IPS-20b (cell line): ENCODE measurements at regions not wholly inside any gene's neighbourhood (a gene's known extent, or its start where the extent isn't known, plus 50 kb on each side); places are given as distances from the start of the nearest gene placed in this dataset.

Source experiments
- H3K27ac ChIP-seq: one replicate; pipeline ENCODE4 v1.5.1; 2013; ENCODE audit warnings: low read length
- H3K27me3 ChIP-seq: 2 replicates; pipeline ENCODE4 v1.6.1; 2013; ENCODE audit warnings: mild to moderate bottlenecking, low read length, inconsistent platforms; ENCODE audit not compliant: insufficient read depth
- H3K36me3 ChIP-seq: 2 replicates; pipeline ENCODE4 v1.6.1; 2013; ENCODE audit warnings: low read depth, mild to moderate bottlenecking, inconsistent platforms, low read length, moderate library complexity; ENCODE audit not compliant: insufficient read depth
- H3K4me1 ChIP-seq: 2 replicates; pipeline ENCODE4 v1.6.1; 2013; ENCODE audit warnings: mild to moderate bottlenecking, control low read depth, inconsistent platforms, low read length, moderate library complexity; ENCODE audit not compliant: insufficient read depth
- H3K4me3 ChIP-seq: 2 replicates; pipeline ENCODE4 v1.5.1; 2013; ENCODE audit warnings: mild to moderate bottlenecking, low read length, inconsistent platforms
- H3K9ac ChIP-seq: 2 replicates; pipeline ENCODE4 v1.6.1; 2013; ENCODE audit warnings: low read depth, mild to moderate bottlenecking, inconsistent platforms, low read length, moderate library complexity
- H3K9me3 ChIP-seq: 2 replicates; pipeline ENCODE4 v1.6.1; 2013; ENCODE audit warnings: mild to moderate bottlenecking, low read depth, low read length, inconsistent platforms; ENCODE audit not compliant: insufficient read depth

- no peaks in the 10 kb centered on the region for H3K9me3 ChIP-seq
- H3K27ac ChIP-seq: no peak overlapping the region
- no peaks in the 10 kb centered on the region for H3K4me1 ChIP-seq
- no peak overlapping the region for H3K9ac ChIP-seq
- no peak overlapping the region for H3K4me3 ChIP-seq
- H3K27me3 ChIP-seq: no peaks in the 10 kb centered on the region
- no peaks in the 10 kb centered on the region for H3K36me3 ChIP-seq
These were observed 99.7 kb upstream of the REG3A start for GRCh38 chr2:79259296-79259695.

GRCh38 chr2:79253243-79253774 is 93.8 kb upstream of the REG3A start:
- Histone ChIP-seq H3K4me1 (no peaks in the 10 kb centered on the region), H3K36me3 (no peaks in the 10 kb centered on the region), H3K27ac (no peak overlapping the region), H3K4me3 (no peak overlapping the region), H3K27me3 (no peaks in the 10 kb centered on the region), H3K9me3 (no peaks in the 10 kb centered on the region), H3K9ac (no peak overlapping the region)

DNA sequence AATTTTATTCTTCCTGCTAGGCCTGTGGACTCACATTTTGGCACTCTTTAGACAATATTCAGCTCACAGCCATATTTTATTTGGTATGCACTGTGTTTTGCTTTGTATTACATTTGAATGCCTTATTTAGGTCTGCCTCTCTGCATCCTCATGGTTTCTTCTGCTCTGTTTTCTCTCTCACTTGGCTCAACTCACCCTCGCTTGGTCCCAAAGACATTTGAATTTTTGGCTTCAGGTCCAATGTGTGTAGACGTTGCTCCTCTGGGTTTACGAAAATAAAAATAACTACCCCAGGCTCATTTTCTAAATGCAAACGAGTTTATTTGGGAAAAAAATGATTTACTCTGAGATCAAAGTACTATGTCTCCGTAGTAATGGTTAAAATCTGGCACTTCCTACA is 91.1 kb upstream of the REG3A start:
- Histone ChIP-seq H3K9ac (no peak overlapping the region), H3K27ac (no peak overlapping the region), H3K4me1 (no peaks in the 10 kb centered on the region), H3K27me3 (no peaks in the 10 kb centered on the region), H3K4me3 (no peak overlapping the region), H3K36me3 (no peaks in the 10 kb centered on the region), H3K9me3 (no peaks in the 10 kb centered on the region)

GRCh38 chr2:79248776-79249175 is 89.2 kb upstream of the REG3A start:
- no peak overlapping the region for H3K9ac ChIP-seq

DNA sequence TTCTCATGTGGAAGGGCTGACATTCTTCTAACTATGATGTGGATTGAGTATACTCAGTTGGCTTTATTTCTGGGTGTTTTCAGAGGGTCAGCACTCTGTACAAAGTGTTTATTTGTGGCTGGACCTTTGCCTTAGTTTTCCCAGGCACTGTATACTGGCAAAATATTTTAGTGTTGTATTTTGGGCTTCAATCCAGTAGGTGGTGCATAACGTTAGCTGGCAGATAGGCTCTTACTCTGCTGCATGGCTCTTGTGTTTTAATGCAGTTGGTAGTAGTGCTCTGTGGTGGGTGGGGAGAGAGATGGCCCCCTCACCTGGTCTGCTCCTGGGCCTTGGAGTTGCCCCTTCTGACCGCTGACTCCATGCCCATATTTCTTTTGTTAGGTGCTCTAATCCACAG is 75.6 kb upstream of the REG3A start:
- H3K4me1 ChIP-seq: no peaks in the 10 kb centered on the region
- no peaks in the 10 kb centered on the region for H3K36me3 ChIP-seq
- no peaks in the 10 kb centered on the region for H3K27me3 ChIP-seq
- H3K4me3 ChIP-seq: no peak overlapping the region
- H3K9ac ChIP-seq: no peak overlapping the region
- no peak overlapping the region for H3K27ac ChIP-seq
- no peaks in the 10 kb centered on the region for H3K9me3 ChIP-seq

More at GRCh38 chr2:79248776-79249175, 89.2 kb upstream of the REG3A start:
- Histone ChIP-seq H3K27me3 (no peaks in the 10 kb centered on the region), H3K36me3 (no peaks in the 10 kb centered on the region), H3K9me3 (no peaks in the 10 kb centered on the region), H3K27ac (no peak overlapping the region), H3K4me1 (no peaks in the 10 kb centered on the region), H3K4me3 (no peak overlapping the region)

DNA sequence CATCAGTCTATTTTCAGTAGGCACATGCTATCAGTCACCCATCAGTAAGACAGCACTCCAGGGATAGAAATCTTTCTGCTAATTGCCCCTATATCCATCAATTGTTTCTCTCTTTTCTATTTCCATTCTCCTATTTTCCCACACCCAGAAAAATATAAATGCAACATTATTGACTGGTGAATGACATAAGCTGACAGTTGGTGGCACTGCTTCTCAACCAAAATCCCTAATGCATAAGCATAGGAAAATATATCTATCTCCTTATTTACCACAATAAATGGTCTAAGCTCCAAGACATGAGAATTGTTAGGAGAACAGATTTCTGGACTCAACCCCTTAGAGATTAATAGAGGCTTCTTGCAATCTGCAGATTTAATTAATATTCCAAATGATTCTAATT is 64.0 kb upstream of the REG3A start:
- Histone ChIP-seq H3K27me3 (no peaks in the 10 kb centered on the region), H3K36me3 (no peaks in the 10 kb centered on the region), H3K4me1 (no peaks in the 10 kb centered on the region), H3K9me3 (no peaks in the 10 kb centered on the region), H3K27ac (no peak overlapping the region), H3K4me3 (no peak overlapping the region), H3K9ac (no peak overlapping the region)

GRCh38 chr2:79219383-79219988 is 59.9 kb upstream of the REG3A start:
- Histone ChIP-seq H3K36me3 (no peaks in the 10 kb centered on the region), H3K4me1 (no peaks in the 10 kb centered on the region), H3K27ac (no peak overlapping the region), H3K4me3 (no peak overlapping the region), H3K27me3 (no peaks in the 10 kb centered on the region), H3K9ac (no peak overlapping the region), H3K9me3 (no peaks in the 10 kb centered on the region)

GRCh38 chr2:79210274-79210917 is 50.8 kb upstream of the REG3A start:
- H3K9me3 ChIP-seq: no peaks in the 10 kb centered on the region
- no peaks in the 10 kb centered on the region; the same call in 1 of the 2 replicates for H3K4me1 ChIP-seq
- no peak overlapping the region for H3K27ac ChIP-seq
- no peaks in the 10 kb centered on the region for H3K27me3 ChIP-seq
- no peaks in the 10 kb centered on the region for H3K36me3 ChIP-seq
- H3K9ac ChIP-seq: no peak overlapping the region
- no peak overlapping the region for H3K4me3 ChIP-seq
